Coronary artery (tissue), 2 donors: ENCODE measurements at regions not wholly inside any gene's neighbourhood (a gene's known extent, or its start where the extent isn't known, plus 50 kb on each side); places are given as distances from the start of the nearest gene placed in this dataset.

Experiments
- DNase-seq: peaks from one replicate; pipeline ENCODE4 v3.0.0-alpha.2; 2017; ENCODE audit warnings: low spot score
- H3K27ac ChIP-seq, 2 donors: fragments of 200-600 bp; sonication (generic); one replicate each; pipeline ENCODE4 v1.5.1; 2016 to 2019
- H3K4me3 ChIP-seq: fragments of 200-600 bp; sonication (generic); 2 replicates; pipeline ENCODE4 v1.5.1; 2016; ENCODE audit warnings: mild to moderate bottlenecking, moderate library complexity
- CTCF ChIP-seq: fragments of 200-600 bp; sonication (generic); IDR thresholded peaks from one replicate; pipeline ENCODE4 v1.5.1; 2019; ENCODE audit warnings: antibody characterized with exemption

- no peak for TF ChIP-seq CTCF
- Histone ChIP-seq H3K27ac (no peak overlapping the region), H3K4me3 (no peak overlapping the region)
- no peak for DNase-seq
Observed at GRCh38 chr3:103729547-103729946, 1294.7 kb downstream of the ZPLD1 start.

GRCh38 chr3:103730744-103731143 lies 1295.9 kb downstream of the ZPLD1 start:
- H3K4me3 ChIP-seq = no peak overlapping the region
- H3K27ac ChIP-seq = no peak overlapping the region
- DNase-seq = no peak
- TF ChIP-seq CTCF = no peak

GRCh38 chr3:103752986-103753385 lies 1318.2 kb downstream of the ZPLD1 start:
- Histone ChIP-seq H3K27ac (no peak overlapping the region), H3K4me3 (no peak overlapping the region)
- DNase-seq = no peak
- no peak for TF ChIP-seq CTCF

GRCh38 chr3:103767635-103768034 lies 1332.8 kb downstream of the ZPLD1 start:
- H3K4me3 ChIP-seq = no peak overlapping the region
- H3K27ac ChIP-seq = no peak overlapping the region
- no peak for TF ChIP-seq CTCF
- no peak for DNase-seq

GRCh38 chr3:103785017-103785416 lies 1350.2 kb downstream of the ZPLD1 start:
- DNase-seq = no peak
- TF ChIP-seq CTCF = no peak
- Histone ChIP-seq H3K27ac (no peak overlapping the region), H3K4me3 (no peak overlapping the region)

GRCh38 chr3:103785537-103785936 lies 1350.7 kb downstream of the ZPLD1 start:
- DNase-seq = no peak
- TF ChIP-seq CTCF = no peak
- no peak overlapping the region for H3K4me3 ChIP-seq
- H3K27ac ChIP-seq = no peak overlapping the region

GRCh38 chr3:103786296-103786695 lies 1351.5 kb downstream of the ZPLD1 start:
- H3K27ac ChIP-seq = no peak overlapping the region
- no peak overlapping the region for H3K4me3 ChIP-seq
- TF ChIP-seq CTCF = no peak
- DNase-seq = no peak
